GM19467 (cell line): ENCODE measurements at regions not wholly inside any gene's neighbourhood (a gene's known extent, or its start where the extent isn't known, plus 50 kb on each side); places are given as distances from the start of the nearest gene placed in this dataset.

Source experiments
- ATAC-seq: cut with Tn5 transposase; IDR thresholded peaks from one replicate; pipeline ENCODE4 v1.9.1; 2021; ENCODE audit warnings: mild to moderate bottlenecking, moderate library complexity; ENCODE audit not compliant: unreplicated experiment

DNA sequence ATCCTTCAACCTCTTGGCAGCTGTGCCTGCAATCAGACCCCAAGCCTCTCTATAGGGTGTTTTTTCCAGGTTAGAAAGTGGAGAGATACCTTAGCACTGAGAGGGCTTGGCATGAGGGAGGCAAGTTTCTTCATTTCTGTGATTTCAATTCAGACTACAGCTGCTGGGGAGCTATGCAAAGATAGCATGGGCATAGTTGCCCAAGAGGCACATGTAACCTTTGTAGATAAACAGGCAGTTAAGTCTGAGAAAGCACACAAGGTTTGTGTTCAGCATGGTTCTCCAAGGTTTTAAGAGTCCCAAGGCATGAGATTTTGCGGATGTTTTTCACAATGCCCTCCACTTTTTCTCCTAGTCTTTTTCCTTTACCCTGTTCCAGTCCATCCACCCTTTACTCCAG lies 385.0 kb upstream of the ETAA1 start:
- no peak for ATAC-seq

DNA sequence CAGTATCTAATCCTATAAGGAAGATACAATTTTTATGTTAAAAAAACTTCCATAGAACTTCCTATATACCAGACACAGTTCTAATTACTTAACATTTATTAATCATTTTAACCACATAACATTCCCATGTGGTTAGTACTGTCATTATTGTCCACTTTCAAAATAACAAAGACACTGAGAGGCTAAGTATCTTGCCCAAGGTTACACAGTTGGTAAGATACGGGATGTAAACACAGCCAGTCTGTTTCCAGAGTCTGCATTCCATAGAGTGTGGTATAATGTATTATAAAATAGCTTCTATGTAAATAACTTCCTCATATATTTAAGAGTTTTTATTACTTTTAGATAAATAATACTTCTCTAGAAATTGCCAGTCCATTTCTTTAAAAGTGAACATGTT lies 383.3 kb upstream of the ETAA1 start:
- ATAC-seq = no peak

DNA sequence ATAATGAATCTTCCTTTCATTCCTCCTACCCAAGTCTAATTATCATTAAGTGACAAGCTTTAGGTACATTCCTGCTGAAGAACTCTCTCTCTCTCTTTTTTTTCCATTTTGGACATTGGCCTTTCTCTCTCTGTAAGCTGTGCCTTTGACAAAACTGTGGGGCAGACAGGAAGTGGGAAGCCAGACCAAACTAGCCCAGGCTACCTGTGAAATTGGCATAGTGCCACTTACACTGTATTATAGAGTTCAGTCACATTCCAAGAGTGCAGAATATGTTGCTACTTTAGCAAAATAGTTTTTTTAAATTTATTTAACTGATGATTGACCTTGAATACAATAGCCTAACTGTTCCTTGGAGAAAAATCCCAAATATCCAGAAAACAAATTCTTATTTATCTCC lies 381.5 kb upstream of the ETAA1 start:
- ATAC-seq = no peak

DNA sequence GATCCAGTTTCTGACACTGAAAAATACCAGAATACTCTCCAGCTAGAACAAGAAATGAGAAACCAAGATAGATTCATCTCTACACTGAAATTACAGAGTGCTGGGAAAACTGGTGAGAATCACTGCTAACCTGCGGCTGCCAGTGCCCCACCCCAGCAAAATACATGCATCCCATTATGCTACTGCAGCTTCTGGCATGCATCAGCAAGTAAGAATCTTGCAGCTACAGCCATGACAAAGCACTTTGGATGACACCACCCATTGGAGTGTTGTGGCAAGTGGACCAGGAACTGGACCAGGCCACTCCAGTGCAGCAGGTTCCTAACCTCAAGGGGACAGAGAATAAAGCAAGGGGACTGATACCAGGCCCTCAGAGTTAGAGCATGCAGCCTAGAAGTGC lies 378.8 kb upstream of the ETAA1 start:
- no peak for ATAC-seq

DNA sequence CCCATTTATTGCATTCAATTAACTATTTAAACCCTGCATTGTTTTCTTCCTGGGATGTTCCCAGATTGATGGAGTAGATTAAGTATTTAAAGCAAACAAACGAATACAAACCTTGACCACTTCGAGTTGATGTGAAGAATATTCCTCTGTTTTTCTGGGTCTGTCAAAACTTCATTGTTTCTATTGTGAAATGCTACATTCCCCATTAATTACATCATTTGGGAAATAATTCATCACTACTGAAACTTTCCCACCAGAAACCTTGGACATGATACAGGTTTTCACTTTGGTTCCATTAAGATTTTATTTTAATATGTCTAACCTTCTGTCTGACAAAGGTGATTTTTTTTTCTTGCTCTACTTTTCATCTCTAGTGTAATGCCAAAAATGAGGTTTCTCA lies 365.1 kb upstream of the ETAA1 start:
- no peak for ATAC-seq

DNA sequence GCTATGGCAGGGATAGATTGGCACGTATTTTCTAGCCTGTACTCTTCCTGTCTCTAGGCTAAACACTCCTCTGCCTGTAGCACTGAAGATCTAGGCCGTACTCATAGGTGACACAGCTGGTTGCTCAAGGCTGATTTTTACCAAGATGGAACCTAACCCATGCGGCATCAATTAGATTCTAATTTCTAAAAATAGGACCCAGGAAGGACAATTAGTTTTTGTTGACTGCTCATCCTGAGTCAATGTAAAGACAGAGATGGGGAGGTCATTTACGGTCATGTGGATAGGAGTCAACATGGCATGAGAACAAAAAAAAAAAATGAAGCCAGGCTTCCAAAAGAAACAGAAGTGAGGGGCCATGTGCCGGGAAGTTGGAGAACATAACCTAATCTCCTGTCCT lies 360.7 kb upstream of the ETAA1 start:
- no peak for ATAC-seq

DNA sequence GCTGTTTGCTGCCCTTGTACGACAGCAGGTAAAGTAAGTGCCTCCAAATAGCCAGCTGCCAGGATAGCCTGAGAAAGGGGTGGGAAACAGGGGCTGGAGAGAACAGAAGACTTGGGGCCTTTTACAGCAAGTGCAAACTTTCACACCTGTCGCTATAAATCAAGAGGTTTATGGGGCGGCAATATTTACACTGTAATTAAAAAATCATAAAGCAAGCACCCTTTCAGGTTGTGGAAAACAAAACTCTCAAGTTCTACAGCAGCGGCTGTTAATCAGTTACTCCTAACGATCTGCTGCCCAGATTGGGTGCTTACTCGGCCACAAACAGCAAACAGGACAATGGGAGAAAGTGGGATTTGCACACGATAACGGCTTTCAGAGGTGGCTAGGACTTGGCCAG lies 359.5 kb upstream of the ETAA1 start:
- ATAC-seq = no peak

DNA sequence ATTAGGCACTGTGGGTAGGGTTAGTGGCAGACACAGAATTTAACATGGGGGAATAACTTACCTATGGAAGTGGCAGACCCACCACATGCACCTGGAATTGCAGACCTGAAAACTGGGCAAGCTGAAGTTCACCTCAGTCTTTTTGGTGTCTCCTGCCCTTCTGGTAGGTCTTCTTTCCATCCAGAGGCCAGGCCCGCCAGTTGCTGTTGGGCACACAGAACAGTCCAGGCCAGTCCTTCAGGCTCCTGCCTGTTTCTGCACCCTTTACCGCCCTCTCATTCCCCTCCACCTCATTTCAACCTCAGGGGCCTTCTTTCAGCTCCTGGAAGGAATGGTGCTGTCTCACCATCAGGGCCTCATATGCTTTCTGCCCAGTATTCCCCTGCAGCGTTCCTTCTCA lies 358.9 kb upstream of the ETAA1 start:
- no peak for ATAC-seq

DNA sequence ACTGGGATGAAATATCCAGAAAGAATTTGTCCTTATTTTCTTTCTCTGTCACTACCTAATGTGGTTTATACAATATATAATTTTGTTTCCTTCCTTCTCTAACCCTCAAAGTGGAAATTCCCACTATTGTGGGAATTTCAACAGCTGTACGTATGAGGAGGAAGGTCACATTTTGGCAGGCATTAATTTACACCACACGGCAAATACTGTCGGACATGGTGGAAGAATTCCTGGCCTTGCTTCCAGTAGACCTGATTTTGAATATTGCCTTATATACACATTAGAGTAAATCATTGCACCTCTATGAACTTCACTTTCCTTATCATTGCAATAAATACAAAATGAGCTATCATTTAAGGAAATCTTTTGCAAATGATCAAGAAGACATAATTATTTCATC lies 358.1 kb upstream of the ETAA1 start:
- no peak for ATAC-seq

DNA sequence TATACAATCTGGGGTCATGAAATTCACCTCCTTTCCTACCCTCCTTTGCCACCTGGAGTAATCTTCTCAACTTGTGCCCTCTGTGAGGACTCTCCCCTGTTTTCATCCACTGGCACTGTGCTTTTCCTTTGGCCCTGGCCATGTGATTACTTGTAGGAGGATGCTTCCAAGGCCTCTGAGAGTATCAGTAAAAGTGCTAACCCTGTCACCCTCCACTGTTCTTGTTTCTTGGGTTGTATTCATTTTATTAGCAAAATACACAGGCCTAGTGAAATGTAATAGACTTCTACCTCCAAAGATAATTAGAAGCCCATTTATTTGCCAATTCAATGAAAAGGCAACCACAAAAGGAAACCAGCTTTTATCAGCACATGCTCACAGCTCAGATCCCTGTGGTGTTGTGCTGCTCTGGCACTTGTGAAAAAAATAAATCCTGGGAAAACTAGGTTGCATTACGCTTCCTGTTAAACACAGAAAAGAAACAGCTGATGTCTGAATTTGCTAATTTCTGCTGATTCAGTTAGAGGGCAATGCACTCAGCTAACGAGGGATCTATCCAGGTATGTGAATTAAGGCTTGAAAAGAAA lies 357.5 kb upstream of the ETAA1 start:
- ATAC-seq = no peak

DNA sequence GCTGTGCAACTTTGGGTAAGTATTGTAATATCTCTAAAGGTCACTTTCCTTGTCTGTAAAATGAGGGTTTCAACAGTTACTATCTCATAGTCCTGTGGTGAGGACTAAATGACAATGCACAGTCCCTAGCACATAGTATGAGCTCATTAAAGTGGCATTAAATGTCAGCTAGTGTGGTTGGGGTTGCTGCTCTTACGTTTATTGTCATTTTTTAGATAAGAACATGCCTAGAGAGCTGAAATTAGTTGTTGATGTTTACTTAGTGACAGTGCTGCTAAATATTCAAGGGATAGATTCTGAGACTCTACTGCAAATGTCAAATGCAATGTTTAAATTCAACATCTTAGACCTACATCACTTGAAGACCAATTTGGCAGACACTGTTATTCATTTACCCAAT lies 356.1 kb upstream of the ETAA1 start:
- ATAC-seq = no peak

DNA sequence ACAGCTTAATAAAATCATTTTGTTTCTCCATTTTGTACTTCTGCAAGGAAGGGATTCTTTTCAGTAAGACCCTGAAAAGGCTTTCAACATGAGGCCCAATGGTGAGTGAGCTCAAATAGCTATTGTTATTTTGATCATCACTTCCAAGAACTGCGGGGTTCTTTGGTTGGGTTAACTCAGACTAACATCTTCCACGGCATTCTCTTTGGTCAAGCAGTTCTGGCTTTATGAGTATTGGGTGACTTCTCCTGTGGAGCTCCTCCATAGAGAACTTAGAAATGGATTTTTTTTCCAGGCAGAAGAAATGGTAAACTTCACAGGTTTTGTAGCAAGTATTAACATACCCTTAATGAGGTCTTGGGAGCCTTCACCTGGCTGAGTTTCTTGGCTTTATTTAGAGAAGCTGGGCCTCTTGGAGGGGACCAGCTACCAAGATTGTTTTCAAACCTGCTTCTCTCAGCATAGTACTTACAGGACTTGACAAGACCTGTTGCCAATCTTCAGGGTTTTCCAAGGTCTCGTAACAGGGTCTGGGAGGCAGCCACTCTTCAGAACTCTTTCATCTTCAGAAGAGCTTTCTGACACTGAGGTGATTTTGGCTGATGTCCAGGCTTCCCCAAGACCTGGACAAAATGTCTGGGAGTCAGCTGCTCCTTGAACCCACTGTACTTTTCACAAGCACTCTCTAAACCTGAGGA lies 353.2 kb upstream of the ETAA1 start:
- no peak for ATAC-seq

DNA sequence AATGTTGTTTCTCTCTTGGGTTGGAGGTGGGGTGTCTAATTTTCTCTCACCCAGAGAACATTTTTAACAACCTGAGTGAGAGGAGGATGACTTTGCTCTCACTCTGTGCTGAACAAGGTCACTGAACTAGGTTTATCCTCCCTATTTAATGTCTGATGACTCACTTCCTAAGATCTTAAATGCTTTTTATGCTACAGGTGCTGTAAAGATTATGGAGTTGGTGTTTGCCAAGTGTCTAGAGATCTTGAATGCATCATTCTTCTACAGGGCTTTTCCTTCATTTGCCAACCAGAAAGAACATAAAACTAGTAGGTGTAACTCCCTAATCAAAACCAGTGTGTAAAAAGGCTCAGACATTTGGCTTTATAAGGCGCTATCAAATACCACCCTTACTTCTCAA lies 350.5 kb upstream of the ETAA1 start:
- no peak for ATAC-seq

DNA sequence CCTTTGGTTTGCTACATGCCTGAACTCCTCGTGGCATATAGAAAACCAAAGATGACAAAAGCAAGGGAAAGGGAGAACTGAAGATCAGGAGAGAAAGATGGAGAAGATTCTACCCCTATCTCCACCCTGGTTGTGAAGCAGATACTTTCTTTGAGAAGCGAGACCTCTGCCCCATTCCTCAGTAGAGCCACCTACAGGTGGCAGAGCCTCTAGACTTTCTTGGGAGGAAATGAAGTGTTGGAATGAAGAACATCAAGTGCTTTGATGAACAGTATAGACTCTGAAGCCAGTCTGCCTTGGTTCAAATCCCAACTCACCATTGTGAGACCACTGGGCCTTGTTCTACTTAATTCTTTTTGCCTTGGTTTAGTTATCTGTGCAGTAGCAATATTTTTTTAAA lies 348.8 kb upstream of the ETAA1 start:
- no peak for ATAC-seq

DNA sequence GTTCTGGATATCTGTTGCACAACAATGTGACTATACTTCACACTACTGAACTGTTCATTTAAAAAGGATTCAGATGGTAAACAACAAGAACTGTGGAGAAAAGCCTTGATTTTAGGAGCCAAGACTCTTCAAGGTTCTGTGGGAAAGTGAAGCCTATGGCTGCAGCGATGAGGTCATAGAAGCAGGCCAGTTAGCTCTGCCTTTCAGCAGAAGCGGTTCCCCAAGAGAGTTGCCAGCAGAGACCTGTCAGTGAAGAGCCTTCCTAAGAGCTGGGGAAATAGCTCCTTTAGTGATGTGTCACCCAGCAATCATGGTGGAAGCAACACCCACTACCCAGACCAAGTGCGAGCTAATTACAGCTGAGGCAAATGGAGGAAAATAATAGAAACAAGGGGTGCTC lies 346.5 kb upstream of the ETAA1 start:
- no peak for ATAC-seq

DNA sequence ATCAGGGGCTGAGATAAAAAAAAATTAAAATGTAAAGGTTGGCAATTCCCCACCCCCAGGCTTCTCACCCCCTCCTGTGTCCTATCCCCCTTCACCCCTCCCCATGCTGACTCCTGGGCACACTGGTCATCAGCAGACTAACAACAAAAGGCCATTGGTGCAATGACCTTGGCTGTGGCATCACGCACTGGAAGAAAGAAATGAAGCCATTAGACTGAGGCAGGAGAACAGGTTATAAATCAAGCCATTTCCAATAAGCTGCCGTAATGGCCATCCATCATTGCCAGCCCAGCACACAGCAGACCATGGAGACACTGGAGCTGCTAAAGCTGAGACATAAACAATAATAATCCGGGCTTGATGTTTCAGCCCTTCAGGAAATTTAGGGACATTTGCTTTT lies 342.4 kb upstream of the ETAA1 start:
- ATAC-seq = no peak

DNA sequence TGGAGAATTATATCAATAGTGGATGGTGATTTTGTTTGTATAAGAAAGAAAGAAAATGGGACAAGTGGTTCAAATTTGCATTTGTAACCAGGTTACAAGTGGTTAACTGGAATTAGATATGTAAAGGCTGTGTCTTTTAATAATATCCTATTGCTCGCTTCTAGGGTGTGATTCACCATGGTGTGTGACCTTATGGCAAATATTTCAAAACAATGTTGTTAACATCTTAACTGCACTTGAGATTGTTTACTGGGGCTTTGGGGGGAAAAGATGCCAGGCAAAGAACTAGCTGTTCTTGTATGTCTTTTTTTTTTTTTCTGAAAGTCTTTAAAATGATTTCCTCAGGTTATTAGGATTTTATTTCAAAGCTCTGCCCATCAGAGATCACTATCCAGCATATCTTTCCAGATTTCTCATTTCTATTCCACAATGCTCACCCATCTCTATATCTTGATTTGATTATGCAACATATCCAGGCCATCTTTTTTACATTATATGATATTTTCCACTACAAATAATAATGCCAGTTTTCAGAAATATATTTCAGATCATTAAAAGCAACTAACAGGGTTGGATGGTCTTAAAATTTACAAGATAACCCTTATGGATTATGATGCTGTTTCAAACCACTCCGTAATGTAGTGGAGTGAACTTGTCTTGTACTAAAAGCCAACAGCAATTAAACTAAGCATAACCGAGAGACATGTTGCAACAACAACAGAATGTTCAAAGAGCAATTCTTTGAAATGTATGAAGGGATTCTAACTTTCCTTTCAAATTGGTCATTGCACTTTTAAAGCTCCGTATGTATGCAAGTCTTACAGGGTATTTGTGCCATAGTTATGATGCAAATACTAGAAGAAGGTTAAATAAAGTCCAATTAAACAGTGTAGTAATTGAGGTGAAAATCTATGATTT lies 341.5 kb upstream of the ETAA1 start:
- no peak for ATAC-seq

DNA sequence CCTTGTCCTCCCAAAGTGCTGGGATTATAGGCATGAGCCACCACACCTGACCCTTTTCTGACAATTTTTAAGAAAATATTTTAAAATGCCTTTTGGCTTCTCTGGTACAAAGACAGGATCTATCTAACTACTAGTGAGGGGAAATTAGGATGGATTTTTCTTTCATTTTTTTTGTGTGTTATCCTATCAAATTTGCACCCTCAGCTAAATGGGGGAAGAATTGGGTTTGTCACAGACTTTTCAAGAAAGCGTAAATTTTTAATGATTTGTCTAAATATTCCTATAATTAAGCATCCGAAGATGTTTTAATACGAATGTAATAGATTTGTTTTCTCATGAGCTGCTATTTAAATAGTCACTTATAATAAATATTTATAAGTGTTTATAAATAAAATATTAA lies 340.0 kb upstream of the ETAA1 start:
- ATAC-seq = no peak

DNA sequence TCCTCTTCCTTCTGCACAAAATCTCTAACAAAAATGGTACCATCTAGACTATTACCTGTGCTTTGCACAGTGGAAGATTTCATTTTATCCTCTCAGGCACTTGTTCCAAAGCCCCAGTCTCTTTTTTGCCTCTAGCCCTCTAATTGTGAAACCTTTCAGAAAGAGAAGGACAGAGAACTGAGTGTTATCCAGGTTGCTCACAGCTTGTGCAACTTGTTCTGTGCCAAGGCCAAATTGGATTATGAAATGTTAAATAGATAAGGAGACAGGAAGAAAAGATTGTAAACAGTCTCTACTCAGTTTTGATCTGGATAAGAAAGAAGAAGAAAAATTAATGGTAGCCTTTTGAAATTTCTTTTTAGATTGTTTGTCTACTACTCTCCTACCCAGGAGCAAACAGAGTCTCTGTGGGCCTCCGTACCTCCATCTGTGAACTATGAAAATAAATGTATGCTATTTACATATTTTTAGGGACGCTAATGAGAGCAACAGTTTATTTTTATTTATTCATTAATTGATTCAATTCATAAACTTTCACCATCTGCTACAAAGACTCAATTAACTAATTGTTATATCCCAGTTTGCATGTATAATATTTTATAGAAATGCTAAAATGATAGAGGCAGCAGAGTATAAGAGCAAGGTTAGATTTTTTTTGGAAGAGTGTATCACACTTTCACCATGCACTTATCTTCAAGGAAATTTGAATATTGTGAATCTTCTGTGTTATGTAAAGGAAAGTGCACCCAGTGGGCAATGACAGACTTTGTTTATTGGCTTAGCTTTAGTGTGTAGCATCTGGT lies 339.0 kb upstream of the ETAA1 start:
- ATAC-seq = no peak

DNA sequence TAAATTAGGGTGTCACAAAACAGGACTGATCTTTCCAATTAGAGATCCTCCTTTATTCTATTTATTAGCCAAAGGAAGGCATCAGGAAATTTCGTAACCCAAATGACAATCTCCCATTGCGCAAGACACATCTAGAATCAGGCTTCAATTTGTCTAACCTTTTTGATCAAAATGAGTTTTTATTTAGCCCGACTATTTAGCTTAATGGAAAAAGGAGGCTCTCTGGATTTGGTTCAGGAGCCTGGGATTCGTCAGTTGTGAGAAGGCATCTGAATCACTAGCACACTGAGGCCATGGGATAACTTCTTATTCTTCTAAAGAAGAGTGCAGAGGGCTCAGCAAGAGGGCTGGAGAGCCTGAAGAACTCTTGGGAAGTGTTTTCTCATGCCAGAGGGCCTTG lies 332.1 kb upstream of the ETAA1 start:
- no peak for ATAC-seq

DNA sequence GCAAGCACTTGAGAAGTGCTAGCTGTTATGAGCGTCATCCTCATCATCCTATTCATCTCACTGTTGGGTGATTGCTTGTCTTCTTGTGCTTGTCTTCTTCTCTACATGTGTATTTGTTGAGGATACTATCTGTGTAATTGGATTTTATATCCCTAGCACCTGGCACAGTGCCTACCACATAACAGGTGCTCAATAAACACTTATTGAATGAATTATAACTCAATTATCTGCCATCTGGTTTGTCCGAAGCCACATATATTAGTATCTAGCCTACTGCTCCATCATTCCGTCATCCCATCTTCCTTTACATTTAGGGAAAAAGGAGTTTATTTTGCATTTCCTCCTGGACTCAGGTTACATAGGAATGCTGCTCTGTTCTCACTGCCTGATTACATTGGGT lies 330.4 kb upstream of the ETAA1 start:
- no peak for ATAC-seq
